Activated CD8-positive, alpha-beta memory T cell treated with anti-CD3 and anti-CD28 coated beads, Interleukin-2, amount 10 ng/mL, durations not matched to agents 7 days and 5 days (primary cell): ENCODE measurements at regions not wholly inside any gene's neighbourhood (a gene's known extent, or its start where the extent isn't known, plus 50 kb on each side); places are given as distances from the start of the nearest gene placed in this dataset.

ENCODE experiments used
- ATAC-seq: fragments of 150-1000 bp; cut with Tn5 transposase; one replicate; pipeline ENCODE4 v1.10.0; 2021; ENCODE audit warnings: moderate library complexity
- CTCF ChIA-PET: fragments of 350-600 bp; sonication (Branson Sonifier 250); formaldehyde crosslinking; loops from one replicate; lab custom pipeline; 2021; ENCODE audit warnings: antibody characterized with exemption; lab: Charles Lee
- DNase-seq: peaks from one replicate; pipeline ENCODE4 v3.0.0-alpha.2; 2020
- H3K27ac Mint-ChIP-seq: one replicate; pipeline ENCODE4 v1.8.0; 2021; ENCODE audit warnings: mild to moderate bottlenecking, mixed read lengths
- H3K27me3 Mint-ChIP-seq: one replicate; pipeline ENCODE4 v1.8.0; 2021; ENCODE audit warnings: mixed read lengths
- H3K36me3 Mint-ChIP-seq: one replicate; pipeline ENCODE4 v1.8.0; 2021; ENCODE audit warnings: mild to moderate bottlenecking, mixed read lengths
- H3K4me1 Mint-ChIP-seq: one replicate; pipeline ENCODE4 v1.8.0; 2021; ENCODE audit warnings: mixed read lengths
- H3K4me3 Mint-ChIP-seq: one replicate; pipeline ENCODE4 v1.8.0; 2021; ENCODE audit warnings: mild to moderate bottlenecking, moderate library complexity, mixed read lengths
- H3K9me3 Mint-ChIP-seq: one replicate; pipeline ENCODE4 v1.8.0; 2022; ENCODE audit warnings: low read depth, mixed read lengths

DNA sequence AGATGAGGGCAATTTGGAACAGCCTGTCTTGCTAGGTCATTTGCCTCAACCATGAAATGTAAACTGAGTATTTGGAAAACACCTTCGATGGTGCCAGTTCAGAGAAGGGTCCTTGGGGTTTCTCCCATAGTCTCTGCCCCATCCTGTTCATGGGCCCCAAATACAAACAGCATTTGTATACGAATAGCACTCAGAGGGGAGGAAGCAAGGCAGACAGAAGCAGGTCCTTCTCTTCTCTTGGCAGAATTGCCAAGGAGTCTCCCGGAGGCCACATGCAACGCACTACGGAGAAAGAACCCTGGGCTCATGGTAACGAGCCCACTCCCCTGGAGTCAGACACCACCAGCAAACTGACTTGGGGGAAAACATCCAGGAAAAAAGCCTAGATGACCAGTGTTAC is 162.1 kb downstream of the RAB11FIP2 start:
- DNase-seq (no peak), ATAC-seq (no peak)
- Mint-ChIP-seq H3K36me3 (no peaks in the 10 kb centered on the region), H3K27ac (no peak overlapping the region), H3K4me1 (no peaks in the 10 kb centered on the region), H3K27me3 (peaks cover 5% of the 10 kb centered on the region), H3K4me3 (no peak overlapping the region), H3K9me3 (no peaks in the 10 kb centered on the region)
- CTCF ChIA-PET, result no interaction called here

DNA sequence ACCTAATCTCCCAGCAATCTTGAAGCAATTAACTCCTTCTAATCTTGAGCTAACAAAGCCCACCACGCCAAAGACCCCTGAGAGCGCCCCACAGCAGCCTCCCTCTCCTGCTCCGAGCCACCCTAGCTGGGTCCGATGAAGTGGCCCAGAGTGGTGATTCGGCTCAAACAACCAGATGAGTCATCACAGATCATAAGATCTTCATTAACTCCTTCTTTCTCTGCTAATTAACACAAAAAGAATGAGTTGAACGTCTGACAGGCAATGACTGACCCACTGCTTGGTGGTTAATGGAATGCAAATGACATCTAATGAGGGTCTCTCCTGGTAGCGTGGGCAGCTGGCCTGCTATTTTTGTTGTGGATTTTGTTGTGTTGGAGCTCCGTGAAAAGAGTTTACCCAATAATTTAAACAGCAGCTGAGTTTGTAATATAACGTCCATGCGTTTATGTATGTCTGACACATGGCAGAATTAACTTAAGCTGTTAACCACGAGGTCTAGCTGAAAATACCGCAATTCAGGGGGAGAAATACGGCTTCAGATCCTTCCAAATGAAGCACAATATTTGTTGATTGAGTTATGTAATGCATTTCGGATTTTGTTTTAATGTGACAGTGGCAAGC is 161.4 kb downstream of the RAB11FIP2 start:
- ATAC-seq (no peak), DNase-seq (no peak)
- CTCF ChIA-PET, result no interaction called here
- peaks cover 2% of the 10 kb centered on the region for H3K9me3 Mint-ChIP-seq
- H3K4me3 Mint-ChIP-seq, result no peak overlapping the region
- H3K27ac Mint-ChIP-seq, result no peak overlapping the region
- H3K36me3 Mint-ChIP-seq, result no peaks in the 10 kb centered on the region
- peaks cover 5% of the 10 kb centered on the region for H3K27me3 Mint-ChIP-seq
- no peaks in the 10 kb centered on the region for H3K4me1 Mint-ChIP-seq

DNA sequence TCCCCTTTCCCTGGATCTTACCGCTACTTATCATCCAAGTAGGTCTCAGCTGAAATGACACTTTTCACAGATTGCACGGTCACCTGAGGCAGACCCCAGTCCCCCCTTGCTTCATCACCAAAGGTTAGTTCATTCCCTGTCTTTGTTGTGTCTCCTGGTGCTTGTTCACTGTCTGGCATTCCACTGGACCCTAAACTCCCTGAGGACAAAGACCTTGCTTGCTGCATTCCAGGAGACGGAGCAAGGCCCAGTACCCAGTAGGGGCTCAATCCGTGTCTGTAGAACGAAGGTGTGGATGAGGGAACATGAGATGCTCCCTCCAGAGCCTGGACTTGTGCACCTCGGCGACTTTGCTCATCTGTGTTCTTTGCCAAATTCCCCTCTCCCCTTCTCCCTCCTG is 160.0 kb downstream of the RAB11FIP2 start:
- H3K27ac Mint-ChIP-seq, result no peak overlapping the region
- H3K4me3 Mint-ChIP-seq, result no peak overlapping the region
- ATAC-seq, result no peak
- peaks cover 5% of the 10 kb centered on the region for H3K27me3 Mint-ChIP-seq
- no peak for DNase-seq
- no peaks in the 10 kb centered on the region for H3K4me1 Mint-ChIP-seq
- CTCF ChIA-PET, result no interaction called here
- H3K9me3 Mint-ChIP-seq, result peaks cover 2% of the 10 kb centered on the region
- no peaks in the 10 kb centered on the region for H3K36me3 Mint-ChIP-seq

- Mint-ChIP-seq H3K4me1 (peaks cover 3% of the 10 kb centered on the region), H3K36me3 (no peaks in the 10 kb centered on the region), H3K27me3 (peaks cover 5% of the 10 kb centered on the region), H3K4me3 (no peak overlapping the region), H3K27ac (no peak overlapping the region), H3K9me3 (peaks cover 2% of the 10 kb centered on the region)
- ATAC-seq (no peak), DNase-seq (no peak)
- CTCF ChIA-PET, result interaction anchor here (0.8 kb wide), 1 partner anchor 654 kb away, joined by 3 read pairs; no protein-coding TSS in a partner anchor
Observed at GRCh38 chr10:117889664-117890063, 157.1 kb downstream of the RAB11FIP2 start.

DNA sequence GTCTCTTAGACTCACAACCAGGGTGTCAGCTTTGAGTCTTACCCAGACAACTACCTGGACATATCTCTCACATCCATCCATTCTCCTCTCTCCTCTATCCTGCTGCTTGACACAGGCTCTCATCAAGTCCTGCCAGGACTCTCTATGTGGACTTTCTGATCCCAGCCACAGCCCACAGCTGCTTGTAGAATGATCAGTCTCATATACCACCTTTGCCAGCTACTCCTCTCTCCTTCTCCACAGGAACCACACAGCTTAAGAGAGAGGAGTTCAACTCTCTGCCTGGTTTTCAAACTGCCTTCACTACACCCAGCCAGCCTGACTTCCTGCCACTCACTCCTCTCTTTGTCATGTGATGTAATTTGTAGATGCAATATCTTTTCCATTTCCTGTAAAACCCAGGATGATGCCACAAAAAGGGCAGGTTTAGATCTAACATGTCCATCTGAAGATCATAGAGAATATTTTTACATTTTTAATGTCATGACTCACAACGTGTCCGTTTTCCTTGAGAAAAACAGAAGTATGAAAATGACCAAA is 154.0 kb downstream of the RAB11FIP2 start:
- DNase-seq (no peak), ATAC-seq (no peak)
- H3K27ac Mint-ChIP-seq, result no peak overlapping the region

DNA sequence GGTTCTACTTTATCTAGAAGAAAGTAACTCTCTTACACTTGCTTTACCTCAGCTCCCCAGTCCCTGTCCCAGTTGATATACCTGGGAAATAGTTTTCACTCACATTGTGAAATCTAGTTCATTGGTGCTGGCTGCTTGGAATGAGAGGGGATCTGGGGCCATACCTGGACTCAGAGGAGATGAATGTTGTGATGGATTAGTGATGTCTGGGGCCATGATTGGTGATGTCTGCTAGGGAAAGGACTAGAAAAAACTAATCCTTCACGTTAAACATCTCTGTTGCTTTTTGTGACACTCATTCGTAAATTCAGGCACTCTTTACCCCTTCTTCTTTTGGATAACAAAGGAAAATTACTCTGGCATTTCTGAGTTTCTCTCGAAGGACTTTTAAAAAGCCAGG is 152.4 kb downstream of the RAB11FIP2 start:
- Mint-ChIP-seq H3K4me3 (no peak overlapping the region), H3K4me1 (peaks cover 3% of the 10 kb centered on the region)
- CTCF ChIA-PET, result no interaction called here

More for the DNA sequence above, 154.0 kb downstream of the RAB11FIP2 start:
- Mint-ChIP-seq H3K36me3 (no peaks in the 10 kb centered on the region), H3K27me3 (no peaks in the 10 kb centered on the region), H3K9me3 (peaks cover 2% of the 10 kb centered on the region), H3K4me3 (no peak overlapping the region), H3K4me1 (peaks cover 3% of the 10 kb centered on the region)
- CTCF ChIA-PET, result no interaction called here

DNA sequence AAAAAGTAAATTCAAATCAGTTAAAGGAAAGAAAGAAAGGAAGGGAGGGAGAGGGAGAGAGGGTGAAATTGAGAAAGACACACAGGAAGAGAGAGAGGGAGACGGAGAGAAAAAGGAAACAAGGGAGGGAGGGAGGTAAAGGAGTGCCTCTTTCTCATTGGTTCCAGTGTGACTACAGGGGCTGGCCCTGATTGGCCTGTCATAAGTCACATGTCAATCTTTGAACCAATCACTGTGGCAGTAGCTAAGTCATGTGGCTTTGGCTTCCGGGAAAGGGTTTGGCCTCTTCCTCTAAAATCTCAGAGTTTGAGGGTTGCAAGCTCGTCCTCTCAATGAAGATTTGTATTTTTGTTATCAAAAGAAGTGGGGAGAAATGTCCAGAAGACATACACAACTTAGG is 150.2 kb downstream of the RAB11FIP2 start:
- H3K4me3 Mint-ChIP-seq, result no peak overlapping the region
- no peak overlapping the region for H3K27ac Mint-ChIP-seq
- ATAC-seq (no peak), DNase-seq (no peak)
- H3K4me1 Mint-ChIP-seq, result peaks cover 3% of the 10 kb centered on the region
- no peaks in the 10 kb centered on the region for H3K27me3 Mint-ChIP-seq
- no peaks in the 10 kb centered on the region for H3K9me3 Mint-ChIP-seq
- CTCF ChIA-PET, result no interaction called here
- no peaks in the 10 kb centered on the region for H3K36me3 Mint-ChIP-seq

More for the DNA sequence above, 152.4 kb downstream of the RAB11FIP2 start:
- H3K9me3 Mint-ChIP-seq, result peaks cover 2% of the 10 kb centered on the region
- ATAC-seq (no peak), DNase-seq (no peak)
- no peak overlapping the region for H3K27ac Mint-ChIP-seq
- no peaks in the 10 kb centered on the region for H3K27me3 Mint-ChIP-seq
- H3K36me3 Mint-ChIP-seq, result no peaks in the 10 kb centered on the region

GRCh38 chr10:117899181-117899683 is 147.5 kb downstream of the RAB11FIP2 start:
- no peak for DNase-seq
- H3K4me3 Mint-ChIP-seq, result no peak overlapping the region
- ATAC-seq, result no peak
- H3K4me1 Mint-ChIP-seq, result no peaks in the 10 kb centered on the region
- H3K27ac Mint-ChIP-seq, result no peak overlapping the region
- H3K27me3 Mint-ChIP-seq, result peaks cover 2% of the 10 kb centered on the region
- no peaks in the 10 kb centered on the region for H3K36me3 Mint-ChIP-seq
- no peaks in the 10 kb centered on the region for H3K9me3 Mint-ChIP-seq
- CTCF ChIA-PET, result no interaction called here

- CTCF ChIA-PET, result no interaction called here
- H3K4me3 Mint-ChIP-seq, result no peak overlapping the region
- no peaks in the 10 kb centered on the region for H3K9me3 Mint-ChIP-seq
- H3K4me1 Mint-ChIP-seq, result no peaks in the 10 kb centered on the region
- ATAC-seq, result no peak
- no peak for DNase-seq
- H3K36me3 Mint-ChIP-seq, result no peaks in the 10 kb centered on the region
- no peak overlapping the region for H3K27ac Mint-ChIP-seq
- H3K27me3 Mint-ChIP-seq, result peaks cover 3% of the 10 kb centered on the region
Observed at GRCh38 chr10:117900280-117900679, 146.5 kb downstream of the RAB11FIP2 start.

GRCh38 chr10:117903854-117904253 is 142.9 kb downstream of the RAB11FIP2 start:
- Mint-ChIP-seq H3K36me3 (no peaks in the 10 kb centered on the region), H3K4me1 (no peaks in the 10 kb centered on the region), H3K27ac (no peak overlapping the region), H3K4me3 (no peak overlapping the region), H3K9me3 (no peaks in the 10 kb centered on the region), H3K27me3 (peaks cover 7% of the 10 kb centered on the region)
- DNase-seq (no peak), ATAC-seq (no peak)
- CTCF ChIA-PET, result no interaction called here

- Mint-ChIP-seq H3K27me3 (peaks cover 10% of the 10 kb centered on the region), H3K4me3 (no peak overlapping the region), H3K4me1 (no peaks in the 10 kb centered on the region), H3K36me3 (no peaks in the 10 kb centered on the region), H3K27ac (no peak overlapping the region), H3K9me3 (no peaks in the 10 kb centered on the region)
- DNase-seq (no peak), ATAC-seq (no peak)
- CTCF ChIA-PET, result no interaction called here
Observed at GRCh38 chr10:117905404-117905803, 141.3 kb downstream of the RAB11FIP2 start.

DNA sequence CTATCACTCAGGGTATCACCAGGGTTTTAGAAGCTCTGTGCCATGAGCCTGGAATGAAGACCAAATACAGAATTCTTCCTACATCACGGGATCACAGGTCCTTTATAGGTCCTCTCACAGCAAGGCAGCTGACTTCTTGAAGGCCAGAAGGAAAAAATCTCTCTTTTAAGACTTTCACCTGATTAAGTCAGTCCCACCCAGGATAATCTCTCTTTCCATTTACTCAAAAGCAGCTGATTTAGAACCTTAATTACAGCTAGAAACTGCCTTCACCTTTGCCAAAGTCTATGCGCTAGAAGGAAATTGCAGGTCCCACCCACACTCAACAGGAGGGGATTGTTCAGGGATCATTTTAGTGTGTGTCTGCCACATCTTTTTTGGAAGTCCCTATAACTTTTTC is 135.1 kb downstream of the RAB11FIP2 start:
- DNase-seq, result no peak
- H3K36me3 Mint-ChIP-seq, result no peaks in the 10 kb centered on the region
- H3K4me1 Mint-ChIP-seq, result no peaks in the 10 kb centered on the region
- H3K4me3 Mint-ChIP-seq, result no peak overlapping the region
- CTCF ChIA-PET, result no interaction called here
- H3K27me3 Mint-ChIP-seq, result peaks cover 24% of the 10 kb centered on the region
- no peak overlapping the region for H3K27ac Mint-ChIP-seq
- ATAC-seq, result no peak
- H3K9me3 Mint-ChIP-seq, result no peaks in the 10 kb centered on the region

DNA sequence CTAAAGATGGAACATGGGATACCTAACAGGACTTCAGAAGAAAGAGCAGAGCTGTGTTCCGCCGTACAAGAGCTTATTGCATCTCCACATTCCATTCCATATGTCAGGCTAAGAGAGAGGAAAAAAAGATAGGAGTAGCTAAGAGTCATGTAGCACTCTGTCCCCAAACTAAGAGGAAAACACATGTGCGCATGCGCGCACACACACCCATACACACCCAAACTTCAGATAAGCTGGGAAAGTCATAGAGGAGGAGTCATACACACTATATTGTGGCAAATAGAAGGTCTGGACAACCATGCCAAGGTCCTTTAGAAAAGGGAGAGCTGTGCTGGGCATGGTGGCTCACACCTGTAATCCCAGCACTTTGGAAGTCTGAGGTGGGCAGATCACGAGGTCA is 132.4 kb downstream of the RAB11FIP2 start:
- no peak overlapping the region for H3K4me3 Mint-ChIP-seq
- no peaks in the 10 kb centered on the region for H3K4me1 Mint-ChIP-seq
- no peaks in the 10 kb centered on the region for H3K36me3 Mint-ChIP-seq
- peaks cover 21% of the 10 kb centered on the region for H3K27me3 Mint-ChIP-seq
- H3K27ac Mint-ChIP-seq, result no peak overlapping the region
- ATAC-seq (no peak), DNase-seq (no peak)
- H3K9me3 Mint-ChIP-seq, result no peaks in the 10 kb centered on the region
- CTCF ChIA-PET, result no interaction called here

DNA sequence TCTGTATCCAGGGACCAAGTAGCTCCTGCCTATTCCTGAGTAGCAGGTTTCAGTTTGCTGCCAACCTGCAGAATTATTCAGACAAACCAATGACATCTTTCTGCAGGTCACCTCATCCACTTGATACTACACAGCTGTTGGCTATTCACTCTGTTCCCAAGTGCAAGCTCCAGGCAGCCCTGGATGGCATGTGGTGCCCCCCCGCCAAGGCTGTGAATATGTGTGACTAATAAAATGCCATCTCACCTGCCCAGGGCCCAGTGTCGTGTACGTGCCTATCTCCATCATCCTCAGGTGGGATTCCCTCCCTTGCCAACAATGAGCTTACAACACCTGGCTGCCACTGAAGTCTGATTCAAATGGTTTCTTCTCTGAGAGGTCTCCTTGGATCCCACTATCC is 125.8 kb downstream of the RAB11FIP2 start:
- Mint-ChIP-seq H3K27me3 (peaks cover 2% of the 10 kb centered on the region), H3K4me1 (no peaks in the 10 kb centered on the region), H3K36me3 (no peaks in the 10 kb centered on the region), H3K4me3 (no peak overlapping the region), H3K9me3 (no peaks in the 10 kb centered on the region), H3K27ac (no peak overlapping the region)
- CTCF ChIA-PET, result no interaction called here
- DNase-seq (no peak), ATAC-seq (no peak)
